Endothelial cell of umbilical vein (primary cell): ENCODE measurements at regions not wholly inside any gene's neighbourhood (a gene's known extent, or its start where the extent isn't known, plus 50 kb on each side); places are given as distances from the start of the nearest gene placed in this dataset.

Experiments used
- BruUV-seq: library from RNA; stranded (reverse); fragments of 400-500 nt; replicated peaks from 2 replicates; lab custom pipeline; 2021; lab: Mats Ljungman, UMichigan
- CTCF ChIA-PET: fragments of 300-600, 350-600 bp; sonication (Branson Sonifier 250); formaldehyde crosslinking; loops from one replicate; lab custom pipeline; 2021; ENCODE audit warnings: antibody characterized with exemption, inconsistent platforms; lab: Charles Lee
- POLR2A ChIA-PET: fragments of 300-600, 350-600 bp; sonication (Branson Sonifier 250); formaldehyde crosslinking; loops from one replicate; lab custom pipeline; 2021; ENCODE audit warnings: antibody characterized with exemption, inconsistent platforms; lab: Charles Lee
- DNase-seq: peaks from one replicate; pipeline ENCODE4 v3.0.0-alpha.2; 2011; ENCODE audit warnings: low read depth, low spot score
- FAIRE-seq: peaks from 2 replicates; lab custom pipeline; 2011; peaks lifted over from hg19 to GRCh38; lab: Jason Lieb, UNC
- H2AFZ ChIP-seq: 2 replicates; pipeline ENCODE4 v1.6.0; 2012; ENCODE audit warnings: low read depth, low read length, control low read depth, inconsistent platforms
- H3K27ac ChIP-seq: 2 replicates; pipeline ENCODE4 v1.5.1; 2011; ENCODE audit warnings: low read depth, mild to moderate bottlenecking, control low read depth, low read length, moderate library complexity; ENCODE audit not compliant: insufficient read depth
- H3K27me3 ChIP-seq, 2 experiments: 2 replicates each; pipeline versions ENCODE4 v1.6.0 to v1.6.1; 2011; ENCODE audit warnings: low read length in 2 of 2, mixed read lengths in 1 of 2; ENCODE audit not compliant: control insufficient read depth in 2 of 2, insufficient read depth in 2 of 2
- H3K36me3 ChIP-seq, 2 experiments: 2 replicates in 1 of 2; 3 replicates in 1 of 2; pipeline ENCODE4 v1.5.1; 2011; ENCODE audit warnings: low read length in 2 of 2, mild to moderate bottlenecking in 1 of 2, moderate library complexity in 1 of 2; ENCODE audit not compliant: control insufficient read depth in 2 of 2, insufficient read depth in 2 of 2; ENCODE audit errors: extremely low read depth in 1 of 2
- H3K4me1 ChIP-seq: 3 replicates; pipeline ENCODE4 v1.5.1; 2011; ENCODE audit warnings: mild to moderate bottlenecking, low read length; ENCODE audit not compliant: control insufficient read depth, insufficient read depth; ENCODE audit errors: extremely low read depth
- H3K4me2 ChIP-seq: 2 replicates; pipeline ENCODE4 v1.6.1; 2011; ENCODE audit warnings: low read length, control low read depth, mixed read lengths; ENCODE audit not compliant: insufficient read depth
- H3K4me3 ChIP-seq, 3 experiments: fragments of 200-600 bp in 1 of 3; sonication (generic), shearing (Covaris generic) in 1 of 3; replicated peaks in 1 of 3; 2 replicates each; pipeline ENCODE4 v1.5.1; 2011 to 2016; ENCODE audit warnings: control low read depth in 3 of 3, low read length in 3 of 3, mild to moderate bottlenecking in 2 of 3, inconsistent platforms in 1 of 3, low read depth in 1 of 3, moderate library complexity in 1 of 3; ENCODE audit not compliant: insufficient read depth in 1 of 3
- H3K79me2 ChIP-seq: 2 replicates; pipeline ENCODE4 v1.6.0; 2012; ENCODE audit warnings: low read length, inconsistent platforms; ENCODE audit not compliant: control insufficient read depth, insufficient read depth
- H3K9ac ChIP-seq: replicated peaks from 2 replicates; pipeline ENCODE3; 2011; ENCODE audit warnings: low read length, control low read depth; ENCODE audit not compliant: insufficient read depth; ENCODE audit errors: extremely low read depth
- H3K9me1 ChIP-seq: replicated peaks from 3 replicates; pipeline ENCODE4 v1.6.0; 2011; ENCODE audit warnings: mild to moderate bottlenecking, low read length; ENCODE audit not compliant: control insufficient read depth, insufficient read depth; ENCODE audit errors: extremely low read depth
- H3K9me3 ChIP-seq: replicated peaks from 2 replicates; pipeline ENCODE4 v1.5.1; 2012; ENCODE audit warnings: low read length, inconsistent platforms; ENCODE audit not compliant: control insufficient read depth, insufficient read depth
- H4K20me1 ChIP-seq: replicated peaks from 2 replicates; pipeline ENCODE3; 2011; ENCODE audit warnings: mild to moderate bottlenecking, low read length; ENCODE audit not compliant: control insufficient read depth, insufficient read depth; ENCODE audit errors: extremely low read depth
- CTCF ChIP-seq, 2 donors: IDR thresholded peaks; 1 replicate in 1 of 2; 2 replicates in 1 of 2; pipeline ENCODE4 v1.5.1; 2011; ENCODE audit warnings: low read length in 2 of 2, mild to moderate bottlenecking in 2 of 2, moderate library complexity in 2 of 2, control low read depth in 1 of 2, inconsistent platforms in 1 of 2, low read depth in 1 of 2; ENCODE audit not compliant: insufficient read depth in 1 of 2; ENCODE audit errors: extremely low read depth in 1 of 2
- FOS ChIP-seq: IDR thresholded peaks from 2 replicates; pipeline ENCODE4 v1.6.1; 2011; ENCODE audit warnings: mild to moderate bottlenecking, low read length, moderate library complexity, borderline replicate concordance; ENCODE audit not compliant: insufficient read depth
- GATA2 ChIP-seq: IDR thresholded peaks from 2 replicates; pipeline ENCODE4 v1.7.0; 2011; ENCODE audit warnings: low read depth, mild to moderate bottlenecking, moderate library complexity, mixed read lengths, low read length; ENCODE audit not compliant: insufficient read length, insufficient read depth
- MAX ChIP-seq: IDR thresholded peaks from 2 replicates; pipeline ENCODE4 v1.6.1; 2011; ENCODE audit not compliant: insufficient read depth, insufficient read length
- MYC ChIP-seq: IDR thresholded peaks from one replicate; pipeline ENCODE4 v1.6.1; 2011; ENCODE audit warnings: mild to moderate bottlenecking, low read depth, low read length
- dilution Hi-C: fragments of 300-500 bp; cut with MboI; formaldehyde crosslinking; loops from one replicate; pipeline ENCODE4 v1.15.0; 2019; ENCODE audit warnings: low sequenced_read_pairs; ENCODE audit not compliant: extremely low pct_ligation_motif_present
- intact Hi-C: fragments of 100-400 bp; cut with micrococcal nuclease; formaldehyde crosslinking; loops from one replicate; pipeline ENCODE4 v1.10.0; 2022

- no peaks in the 10 kb centered on the region for H3K9me1 ChIP-seq
- no peaks in the 10 kb centered on the region for H3K36me3 ChIP-seq
- H3K4me3 ChIP-seq = no peak overlapping the region
- no peak overlapping the region for H3K9ac ChIP-seq
- FAIRE-seq (no peak), DNase-seq (no peak)
- no TSS peak for BruUV-seq
- intact Hi-C loops = no loop called here
- H3K4me1 ChIP-seq = no peaks in the 10 kb centered on the region
- dilution Hi-C loops = no loop called here
- ChIA-PET CTCF (no interaction called here), POLR2A (no interaction called here)
- no peaks in the 10 kb centered on the region for H3K9me3 ChIP-seq
- H3K79me2 ChIP-seq = no peaks in the 10 kb centered on the region
- no peak overlapping the region for H2AFZ ChIP-seq
- H3K27ac ChIP-seq = no peak overlapping the region
- no peaks in the 10 kb centered on the region for H4K20me1 ChIP-seq
- H3K27me3 ChIP-seq = no peaks in the 10 kb centered on the region
- TF ChIP-seq MYC (no peak), FOS (no peak)
- H3K4me2 ChIP-seq = no peak overlapping the region
These were observed 1321.8 kb upstream of the PCDH9 start for GRCh38 chr13:68551701-68552522.

GRCh38 chr13:68550330-68550729, 1320.2 kb upstream of the PCDH9 start:
- no peak for FAIRE-seq
- ChIA-PET POLR2A (no interaction called here), CTCF (no interaction called here)
- Histone ChIP-seq H3K9me3 (no peaks in the 10 kb centered on the region), H2AFZ (no peak overlapping the region), H3K4me1 (no peaks in the 10 kb centered on the region), H3K4me2 (no peak overlapping the region), H3K4me3 (no peak overlapping the region), H3K9me1 (no peaks in the 10 kb centered on the region), H3K27ac (no peak overlapping the region), H3K36me3 (no peaks in the 10 kb centered on the region), H3K79me2 (no peaks in the 10 kb centered on the region), H3K9ac (no peak overlapping the region), H4K20me1 (no peaks in the 10 kb centered on the region), H3K27me3 (no peaks in the 10 kb centered on the region)
- TF ChIP-seq MAX = no peak
- no peak for TF ChIP-seq GATA2
- TF ChIP-seq CTCF (IDR thresholded peaks at IDR 0.05; ENCODE audit: extremely low read depth in 1 of 2, insufficient read depth in 1 of 2, low read depth in 1 of 2, low read length in 2 of 2) = no peak
- TF ChIP-seq FOS = no peak
- TF ChIP-seq MYC = no peak
- DNase-seq = no peak
- dilution Hi-C loops (no loop called here), intact Hi-C loops (no loop called here)
- BruUV-seq = no TSS peak
